Fibroblast of lung (primary cell): ENCODE measurements at regions not wholly inside any gene's neighbourhood (a gene's known extent, or its start where the extent isn't known, plus 50 kb on each side); places are given as distances from the start of the nearest gene placed in this dataset.

Experiments
- DNase-seq, 2 donors: peaks; one replicate each; pipeline versions ENCODE4 v3.0.0 to v3.0.0-alpha.2; 2010; ENCODE audit warnings: low read depth in 2 of 2
- H2AFZ ChIP-seq: 2 replicates; pipeline ENCODE4 v1.5.1; 2012; ENCODE audit warnings: low read length, control low read depth, inconsistent platforms
- H3K27ac ChIP-seq: 2 replicates; pipeline ENCODE4 v1.5.1; 2011; ENCODE audit warnings: low read length, control low read depth; ENCODE audit not compliant: insufficient read depth
- H3K27me3 ChIP-seq: 2 replicates; pipeline ENCODE4 v1.5.1; 2011; ENCODE audit warnings: mild to moderate bottlenecking, low read length; ENCODE audit not compliant: control insufficient read depth, insufficient read depth
- H3K36me3 ChIP-seq: 2 replicates; pipeline ENCODE4 v1.5.1; 2011; ENCODE audit warnings: low read length; ENCODE audit not compliant: control insufficient read depth, insufficient read depth
- H3K4me1 ChIP-seq: 2 replicates; pipeline ENCODE4 v1.5.1; 2011; ENCODE audit warnings: low read length; ENCODE audit not compliant: control insufficient read depth, insufficient read depth; ENCODE audit errors: extremely low read depth
- H3K4me2 ChIP-seq: 2 replicates; pipeline ENCODE4 v1.5.1; 2011; ENCODE audit warnings: low read length, control low read depth; ENCODE audit not compliant: insufficient read depth; ENCODE audit errors: extremely low read depth
- H3K4me3 ChIP-seq, 4 experiments: fragments of 200-600 bp in 1 of 4; sonication (generic) in 1 of 4; replicated peaks in 1 of 4; 2 replicates each; pipeline ENCODE4 v1.5.1; 2011 to 2016; ENCODE audit warnings: low read length in 4 of 4, low read depth in 3 of 4, mild to moderate bottlenecking in 3 of 4, control low read depth in 2 of 4, inconsistent platforms in 1 of 4, mixed read lengths in 1 of 4; ENCODE audit not compliant: insufficient read depth in 1 of 4; ENCODE audit errors: control extremely low read depth in 1 of 4
- H3K79me2 ChIP-seq: 2 replicates; pipeline ENCODE4 v1.5.1; 2012; ENCODE audit warnings: mild to moderate bottlenecking, low read length, inconsistent platforms; ENCODE audit not compliant: control insufficient read depth, insufficient read depth
- H3K9ac ChIP-seq: 2 replicates; pipeline ENCODE4 v1.5.1; 2011; ENCODE audit warnings: mild to moderate bottlenecking, low read length, control low read depth; ENCODE audit not compliant: insufficient read depth
- H3K9me3 ChIP-seq: 2 replicates; pipeline ENCODE4 v1.5.1; 2012; ENCODE audit warnings: low read depth, low read length; ENCODE audit not compliant: control insufficient read depth, insufficient read depth
- H4K20me1 ChIP-seq: 2 replicates; pipeline ENCODE4 v1.5.1; 2011; ENCODE audit warnings: low read length; ENCODE audit not compliant: control insufficient read depth, insufficient read depth; ENCODE audit errors: extremely low read depth
- CTCF ChIP-seq, 2 donors: IDR thresholded peaks in 1 of 2; conservative IDR thresholded peaks in 1 of 2; 1 replicate in 1 of 2; 2 replicates in 1 of 2; pipeline ENCODE4 v1.5.1; 2011 to 2012; ENCODE audit warnings: low read length in 2 of 2, control low read depth in 1 of 2, inconsistent platforms in 1 of 2, low read depth in 1 of 2, mild to moderate bottlenecking in 1 of 2
- EZH2 ChIP-seq: IDR thresholded peaks from 2 replicates; pipeline ENCODE4 v1.5.1; 2012; ENCODE audit warnings: low read length, control low read depth, mild to moderate bottlenecking; ENCODE audit errors: missing control alignments

- H3K27ac ChIP-seq, result no peak overlapping the region
- no peak overlapping the region for H3K9ac ChIP-seq
- no peak for TF ChIP-seq CTCF (conservative IDR thresholded peaks at IDR 0.05 in 1 of 2, IDR thresholded peaks at IDR 0.05 in 1 of 2; ENCODE audit: low read depth in 1 of 2, low read length in 2 of 2)
- TF ChIP-seq EZH2, result no peak
- no peaks in the 10 kb centered on the region for H3K9me3 ChIP-seq
- no peak overlapping the region for H3K4me2 ChIP-seq
- H3K79me2 ChIP-seq, result no peaks in the 10 kb centered on the region
- H3K36me3 ChIP-seq, result no peaks in the 10 kb centered on the region
- DNase-seq, result no peak
- no peaks in the 10 kb centered on the region for H3K27me3 ChIP-seq
- H4K20me1 ChIP-seq, result no peaks in the 10 kb centered on the region
- no peak overlapping the region for H3K4me3 ChIP-seq
- H3K4me1 ChIP-seq, result no peaks in the 10 kb centered on the region
- H2AFZ ChIP-seq, result no peak overlapping the region
These were observed 158.3 kb upstream of the MEF2C start for GRCh38 chr5:89041249-89041779.

- no peak overlapping the region for H3K27ac ChIP-seq
- no peaks in the 10 kb centered on the region for H3K79me2 ChIP-seq
- H3K4me2 ChIP-seq, result no peak overlapping the region
- no peaks in the 10 kb centered on the region for H3K4me1 ChIP-seq
- no peaks in the 10 kb centered on the region for H3K9me3 ChIP-seq
- peak in 1 of 2 donors; percentile 69 for DNase-seq
- H2AFZ ChIP-seq, result no peak overlapping the region
- no peak overlapping the region for H3K9ac ChIP-seq
- H4K20me1 ChIP-seq, result no peaks in the 10 kb centered on the region
- TF ChIP-seq EZH2, result no peak
- no peak for TF ChIP-seq CTCF (conservative IDR thresholded peaks at IDR 0.05 in 1 of 2, IDR thresholded peaks at IDR 0.05 in 1 of 2; ENCODE audit: low read depth in 1 of 2, low read length in 2 of 2)
- H3K27me3 ChIP-seq, result no peaks in the 10 kb centered on the region
- no peaks in the 10 kb centered on the region for H3K36me3 ChIP-seq
- no peak overlapping the region for H3K4me3 ChIP-seq
These were observed 153.9 kb upstream of the MEF2C start for GRCh38 chr5:89036704-89037489.

- H3K27ac ChIP-seq, result no peak overlapping the region
- H3K36me3 ChIP-seq, result no peaks in the 10 kb centered on the region
- no peak overlapping the region for H3K4me2 ChIP-seq
- H3K9ac ChIP-seq, result no peak overlapping the region
- H3K4me1 ChIP-seq, result no peaks in the 10 kb centered on the region
- no peaks in the 10 kb centered on the region for H3K79me2 ChIP-seq
- no peaks in the 10 kb centered on the region for H4K20me1 ChIP-seq
- no peak overlapping the region for H2AFZ ChIP-seq
- no peaks in the 10 kb centered on the region for H3K9me3 ChIP-seq
- no peaks in the 10 kb centered on the region for H3K27me3 ChIP-seq
- DNase-seq, result no peak
- no peak overlapping the region for H3K4me3 ChIP-seq
- TF ChIP-seq CTCF (conservative IDR thresholded peaks at IDR 0.05 in 1 of 2, IDR thresholded peaks at IDR 0.05 in 1 of 2; ENCODE audit: low read depth in 1 of 2, low read length in 2 of 2), result no peak
- TF ChIP-seq EZH2, result no peak
These were observed 153.2 kb upstream of the MEF2C start for GRCh38 chr5:89036166-89036565.
